ENCODE measurements at regions not wholly inside any gene's neighbourhood (a gene's known extent, or its start where the extent isn't known, plus 50 kb on each side); places are given as distances from the start of the nearest gene placed in this dataset.

DNA sequence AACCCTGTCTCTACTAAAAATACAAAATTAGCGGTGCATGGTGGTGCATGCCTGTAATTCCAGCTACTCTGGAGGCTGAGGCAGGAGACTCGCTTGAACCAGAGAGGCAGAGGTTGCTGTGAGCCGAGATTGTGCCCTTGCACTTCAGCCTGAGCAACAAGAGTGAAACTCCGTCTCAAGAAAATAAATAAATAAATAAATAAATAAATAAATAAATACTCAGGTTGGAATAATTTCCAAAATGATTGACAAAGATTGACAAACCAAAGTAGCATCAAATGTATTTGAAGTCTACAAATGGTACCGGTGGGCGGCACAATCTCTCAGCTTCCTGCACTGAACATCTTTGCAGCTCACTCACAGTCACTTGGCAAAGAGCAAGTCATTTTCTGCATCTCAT is 144.1 kb upstream of the NRSN1 start:
- no peak overlapping the region for H3K9ac ChIP-seq (ENCODE audit: low read length in 3 of 3)
- H3K4me3 ChIP-seq (ENCODE audit: low read length in 3 of 3) = no peak overlapping the region
- no peaks in the 10 kb centered on the region for H3K27me3 ChIP-seq (ENCODE audit: control insufficient read depth, insufficient read depth, low read length)
- no peak for FAIRE-seq
- H3K27ac ChIP-seq (ENCODE audit: low read depth in 2 of 2, low read length in 2 of 2) = no peak overlapping the region
- TF ChIP-seq, protein P1, sequence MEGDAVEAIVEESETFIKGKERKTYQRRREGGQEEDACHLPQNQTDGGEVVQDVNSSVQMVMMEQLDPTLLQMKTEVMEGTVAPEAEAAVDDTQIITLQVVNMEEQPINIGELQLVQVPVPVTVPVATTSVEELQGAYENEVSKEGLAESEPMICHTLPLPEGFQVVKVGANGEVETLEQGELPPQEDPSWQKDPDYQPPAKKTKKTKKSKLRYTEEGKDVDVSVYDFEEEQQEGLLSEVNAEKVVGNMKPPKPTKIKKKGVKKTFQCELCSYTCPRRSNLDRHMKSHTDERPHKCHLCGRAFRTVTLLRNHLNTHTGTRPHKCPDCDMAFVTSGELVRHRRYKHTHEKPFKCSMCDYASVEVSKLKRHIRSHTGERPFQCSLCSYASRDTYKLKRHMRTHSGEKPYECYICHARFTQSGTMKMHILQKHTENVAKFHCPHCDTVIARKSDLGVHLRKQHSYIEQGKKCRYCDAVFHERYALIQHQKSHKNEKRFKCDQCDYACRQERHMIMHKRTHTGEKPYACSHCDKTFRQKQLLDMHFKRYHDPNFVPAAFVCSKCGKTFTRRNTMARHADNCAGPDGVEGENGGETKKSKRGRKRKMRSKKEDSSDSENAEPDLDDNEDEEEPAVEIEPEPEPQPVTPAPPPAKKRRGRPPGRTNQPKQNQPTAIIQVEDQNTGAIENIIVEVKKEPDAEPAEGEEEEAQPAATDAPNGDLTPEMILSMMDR (IDR thresholded peaks at IDR 0.05; ENCODE audit: borderline replicate concordance, extremely low read depth, insufficient read depth) = no peak
- H3K9me3 ChIP-seq (ENCODE audit: control insufficient read depth in 2 of 3, insufficient read depth in 1 of 3, low read length in 3 of 3) = no peaks in the 10 kb centered on the region
- no peak for DNase-seq
- no peaks in the 10 kb centered on the region for H3K4me1 ChIP-seq (ENCODE audit: control insufficient read depth in 2 of 3, insufficient read depth in 2 of 3, low read depth in 1 of 3, low read length in 3 of 3)
- intact Hi-C loops (cut with DNase I) = no loop called here
- H3K36me3 ChIP-seq (ENCODE audit: control insufficient read depth in 2 of 3, insufficient read depth in 3 of 3, low read length in 3 of 3) = no peaks in the 10 kb centered on the region

GRCh38 chr6:23983735-23984134 is 142.3 kb upstream of the NRSN1 start:
- Histone ChIP-seq H3K36me3 (ENCODE audit: control insufficient read depth in 2 of 3, insufficient read depth in 3 of 3, low read length in 3 of 3) (no peaks in the 10 kb centered on the region), H3K27me3 (ENCODE audit: control insufficient read depth, insufficient read depth, low read length) (no peaks in the 10 kb centered on the region), H3K27ac (ENCODE audit: low read depth in 2 of 2, low read length in 2 of 2) (no peak overlapping the region), H3K4me3 (ENCODE audit: low read length in 3 of 3) (no peak overlapping the region), H3K9ac (ENCODE audit: low read length in 3 of 3) (no peak overlapping the region), H3K9me3 (ENCODE audit: control insufficient read depth in 2 of 3, insufficient read depth in 1 of 3, low read length in 3 of 3) (no peaks in the 10 kb centered on the region), H3K4me1 (ENCODE audit: control insufficient read depth in 2 of 3, insufficient read depth in 2 of 3, low read depth in 1 of 3, low read length in 3 of 3) (no peaks in the 10 kb centered on the region)
- TF ChIP-seq, protein P1 (IDR thresholded peaks at IDR 0.05; ENCODE audit: borderline replicate concordance, extremely low read depth, insufficient read depth) = no peak
- DNase-seq (no peak), FAIRE-seq (no peak)
- intact Hi-C loops (cut with DNase I) = no loop called here

GRCh38 chr6:23985015-23985414 is 141.0 kb upstream of the NRSN1 start:
- no peaks in the 10 kb centered on the region for H3K4me1 ChIP-seq (ENCODE audit: control insufficient read depth in 2 of 3, insufficient read depth in 2 of 3, low read depth in 1 of 3, low read length in 3 of 3)
- no peaks in the 10 kb centered on the region for H3K27me3 ChIP-seq (ENCODE audit: control insufficient read depth, insufficient read depth, low read length)
- H3K36me3 ChIP-seq (ENCODE audit: control insufficient read depth in 2 of 3, insufficient read depth in 3 of 3, low read length in 3 of 3) = no peaks in the 10 kb centered on the region
- H3K9ac ChIP-seq (ENCODE audit: low read length in 3 of 3) = no peak overlapping the region
- no peaks in the 10 kb centered on the region for H3K9me3 ChIP-seq (ENCODE audit: control insufficient read depth in 2 of 3, insufficient read depth in 1 of 3, low read length in 3 of 3)
- TF ChIP-seq, protein P1 (IDR thresholded peaks at IDR 0.05; ENCODE audit: borderline replicate concordance, extremely low read depth, insufficient read depth) = no peak
- no peak overlapping the region for H3K27ac ChIP-seq (ENCODE audit: low read depth in 2 of 2, low read length in 2 of 2)
- DNase-seq (no peak), FAIRE-seq (no peak)
- intact Hi-C loops (cut with DNase I) = no loop called here
- no peak overlapping the region for H3K4me3 ChIP-seq (ENCODE audit: low read length in 3 of 3)

- FAIRE-seq (no peak), DNase-seq (peak in 2 of 5 donors; percentile 16 to 27)
- intact Hi-C loops (cut with DNase I) = no loop called here
- TF ChIP-seq, protein P1 (IDR thresholded peaks at IDR 0.05; ENCODE audit: borderline replicate concordance, extremely low read depth, insufficient read depth) = no peak
- H3K27ac ChIP-seq (ENCODE audit: low read depth in 2 of 2, low read length in 2 of 2) = no peak overlapping the region
- H3K4me3 ChIP-seq (ENCODE audit: low read length in 3 of 3) = no peak overlapping the region
- no peaks in the 10 kb centered on the region for H3K27me3 ChIP-seq (ENCODE audit: control insufficient read depth, insufficient read depth, low read length)
- H3K36me3 ChIP-seq (ENCODE audit: control insufficient read depth in 2 of 3, insufficient read depth in 3 of 3, low read length in 3 of 3) = no peaks in the 10 kb centered on the region
- H3K4me1 ChIP-seq (ENCODE audit: control insufficient read depth in 2 of 3, insufficient read depth in 2 of 3, low read depth in 1 of 3, low read length in 3 of 3) = no peaks in the 10 kb centered on the region
- no peaks in the 10 kb centered on the region for H3K9me3 ChIP-seq (ENCODE audit: control insufficient read depth in 2 of 3, insufficient read depth in 1 of 3, low read length in 3 of 3)
- H3K9ac ChIP-seq (ENCODE audit: low read length in 3 of 3) = no peak overlapping the region
These were observed 136.0 kb upstream of the NRSN1 start for GRCh38 chr6:23989885-23990533.
